ENCODE measurements at regions not wholly inside any gene's neighbourhood (a gene's known extent, or its start where the extent isn't known, plus 50 kb on each side); places are given as distances from the start of the nearest gene placed in this dataset.

- no peak for TF ChIP-seq EZH2 (IDR thresholded peaks at IDR 0.05; ENCODE audit: low read depth)
- TF ChIP-seq, protein P1, sequence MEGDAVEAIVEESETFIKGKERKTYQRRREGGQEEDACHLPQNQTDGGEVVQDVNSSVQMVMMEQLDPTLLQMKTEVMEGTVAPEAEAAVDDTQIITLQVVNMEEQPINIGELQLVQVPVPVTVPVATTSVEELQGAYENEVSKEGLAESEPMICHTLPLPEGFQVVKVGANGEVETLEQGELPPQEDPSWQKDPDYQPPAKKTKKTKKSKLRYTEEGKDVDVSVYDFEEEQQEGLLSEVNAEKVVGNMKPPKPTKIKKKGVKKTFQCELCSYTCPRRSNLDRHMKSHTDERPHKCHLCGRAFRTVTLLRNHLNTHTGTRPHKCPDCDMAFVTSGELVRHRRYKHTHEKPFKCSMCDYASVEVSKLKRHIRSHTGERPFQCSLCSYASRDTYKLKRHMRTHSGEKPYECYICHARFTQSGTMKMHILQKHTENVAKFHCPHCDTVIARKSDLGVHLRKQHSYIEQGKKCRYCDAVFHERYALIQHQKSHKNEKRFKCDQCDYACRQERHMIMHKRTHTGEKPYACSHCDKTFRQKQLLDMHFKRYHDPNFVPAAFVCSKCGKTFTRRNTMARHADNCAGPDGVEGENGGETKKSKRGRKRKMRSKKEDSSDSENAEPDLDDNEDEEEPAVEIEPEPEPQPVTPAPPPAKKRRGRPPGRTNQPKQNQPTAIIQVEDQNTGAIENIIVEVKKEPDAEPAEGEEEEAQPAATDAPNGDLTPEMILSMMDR (conservative IDR thresholded peaks at IDR 0.05) = no peak
Measured at GRCh38 chr13:107846642-107847041, 368.7 kb downstream of the LIG4 start.
